H9 (cell line): ENCODE measurements at regions not wholly inside any gene's neighbourhood (a gene's known extent, or its start where the extent isn't known, plus 50 kb on each side); places are given as distances from the start of the nearest gene placed in this dataset.

Source experiments
- DNase-seq: peaks from one replicate; pipeline ENCODE4 v3.0.0-alpha.2; 2017
- H2AFZ ChIP-seq: one replicate; pipeline ENCODE4 v1.6.1; 2013; ENCODE audit warnings: mild to moderate bottlenecking, low read length, control low read depth, moderate library complexity
- H2AK5ac ChIP-seq: 2 replicates; pipeline ENCODE4 v1.6.1; 2013; ENCODE audit warnings: low read length, control low read depth, mixed read lengths; ENCODE audit not compliant: insufficient read length
- H2BK120ac ChIP-seq: one replicate; pipeline ENCODE4 v1.6.1; 2013; ENCODE audit warnings: low read depth, mild to moderate bottlenecking, low read length, control low read depth, inconsistent platforms; ENCODE audit not compliant: poor library complexity, severe bottlenecking
- H2BK12ac ChIP-seq: 2 replicates; pipeline ENCODE4 v1.6.1; 2013; ENCODE audit warnings: low read length, control low read depth, mixed read lengths, low read depth; ENCODE audit not compliant: insufficient read length
- H2BK15ac ChIP-seq: 2 replicates; pipeline ENCODE4 v1.6.1; 2013; ENCODE audit warnings: low read depth, low read length, control low read depth
- H2BK20ac ChIP-seq: one replicate; pipeline ENCODE4 v1.6.1; 2013; ENCODE audit warnings: low read depth, mild to moderate bottlenecking, low read length, control low read depth, inconsistent platforms; ENCODE audit not compliant: poor library complexity, severe bottlenecking
- H2BK5ac ChIP-seq: 2 replicates; pipeline ENCODE4 v1.6.1; 2013; ENCODE audit warnings: low read length, control low read depth, mixed read lengths; ENCODE audit not compliant: insufficient read length
- H3K14ac ChIP-seq: 2 replicates; pipeline ENCODE4 v1.6.1; 2013; ENCODE audit warnings: low read length, control low read depth; ENCODE audit not compliant: insufficient read depth
- H3K18ac ChIP-seq: 2 replicates; pipeline ENCODE4 v1.6.1; 2013; ENCODE audit warnings: low read depth, mild to moderate bottlenecking, mixed read lengths, low read length, control low read depth; ENCODE audit not compliant: insufficient read length
- H3K23ac ChIP-seq: 2 replicates; pipeline ENCODE4 v1.6.1; 2013; ENCODE audit warnings: low read length, control low read depth, mixed read lengths, low read depth; ENCODE audit not compliant: insufficient read length
- H3K23me2 ChIP-seq: 2 replicates; pipeline ENCODE4 v1.6.1; 2013; ENCODE audit warnings: low read depth, mild to moderate bottlenecking, mixed read lengths, low read length, control low read depth; ENCODE audit not compliant: insufficient read length, poor library complexity, severe bottlenecking
- H3K27ac ChIP-seq: 2 replicates; pipeline ENCODE4 v1.5.1; 2013; ENCODE audit warnings: low read length, control low read depth, mixed read lengths, low read depth; ENCODE audit not compliant: insufficient read length
- H3K27me3 ChIP-seq: 2 replicates; pipeline ENCODE4 v1.6.1; 2013; ENCODE audit warnings: low read length, control low read depth, inconsistent platforms; ENCODE audit not compliant: insufficient read depth
- H3K4ac ChIP-seq: 2 replicates; pipeline ENCODE4 v1.6.1; 2013; ENCODE audit warnings: low read depth, mild to moderate bottlenecking, control low read depth, inconsistent platforms, low read length, moderate library complexity
- H3K4me1 ChIP-seq: 2 replicates; pipeline ENCODE4 v1.6.1; 2013; ENCODE audit warnings: low read length, control low read depth, inconsistent platforms; ENCODE audit not compliant: insufficient read depth
- H3K4me2 ChIP-seq: 2 replicates; pipeline ENCODE4 v1.6.1; 2013; ENCODE audit warnings: low read length, control low read depth, mixed read lengths; ENCODE audit not compliant: insufficient read length, insufficient read depth
- H3K56ac ChIP-seq: 2 replicates; pipeline ENCODE4 v1.6.1; 2013; ENCODE audit warnings: low read depth, mild to moderate bottlenecking, mixed read lengths, low read length, control low read depth; ENCODE audit not compliant: insufficient read length
- H3K79me1 ChIP-seq: 2 replicates; pipeline ENCODE4 v1.6.1; 2013; ENCODE audit warnings: low read depth, mild to moderate bottlenecking, moderate library complexity, low read length, control low read depth, inconsistent platforms; ENCODE audit not compliant: insufficient read depth, poor library complexity, severe bottlenecking
- H3K79me2 ChIP-seq: 2 replicates; pipeline ENCODE4 v1.6.1; 2013; ENCODE audit warnings: low read length, control low read depth, inconsistent platforms; ENCODE audit not compliant: insufficient read depth
- H3K9ac ChIP-seq: 2 replicates; pipeline ENCODE4 v1.6.1; 2013; ENCODE audit warnings: low read length, control low read depth, mixed read lengths; ENCODE audit not compliant: insufficient read length; ENCODE audit errors: extremely low read depth
- H3K9me3 ChIP-seq: one replicate; pipeline ENCODE4 v1.6.1; 2013; ENCODE audit warnings: low read depth, low read length, inconsistent platforms; ENCODE audit not compliant: control insufficient read depth
- H3T11ph ChIP-seq: one replicate; pipeline ENCODE4 v1.6.1; 2013; ENCODE audit warnings: mild to moderate bottlenecking, low read length, control low read depth, inconsistent platforms
- H4K20me1 ChIP-seq: one replicate; pipeline ENCODE4 v1.6.1; 2013; ENCODE audit not compliant: control insufficient read depth, insufficient read length, insufficient read depth
- H4K5ac ChIP-seq: 2 replicates; pipeline ENCODE4 v1.6.1; 2013; ENCODE audit warnings: low read depth, mild to moderate bottlenecking, mixed read lengths, low read length, control low read depth; ENCODE audit not compliant: insufficient read length
- H4K8ac ChIP-seq: replicated peaks from 2 replicates; pipeline ENCODE4 v1.6.1; 2013; ENCODE audit warnings: low read length, control low read depth, mixed read lengths, low read depth; ENCODE audit not compliant: insufficient read length
- H4K91ac ChIP-seq: 2 replicates; pipeline ENCODE4 v1.6.1; 2013; ENCODE audit warnings: low read depth, mild to moderate bottlenecking, moderate library complexity, mixed read lengths, low read length, control low read depth; ENCODE audit not compliant: insufficient read length
- H3K27ac Mint-ChIP-seq, 3 experiments: 2 replicates in 2 of 3; 3 replicates in 1 of 3; pipeline ENCODE4 v1.8.0; 2020 to 2021; ENCODE audit warnings: mixed read lengths in 3 of 3, mild to moderate bottlenecking in 1 of 3, moderate library complexity in 1 of 3
- H3K27me3 Mint-ChIP-seq: 2 replicates; pipeline ENCODE4 v1.8.0; 2021; ENCODE audit warnings: low read depth, mild to moderate bottlenecking, moderate library complexity, mixed read lengths
- H3K36me3 Mint-ChIP-seq, 3 experiments: 2 replicates in 2 of 3; 3 replicates in 1 of 3; pipeline ENCODE4 v1.8.0; 2020 to 2021; ENCODE audit warnings: low read depth in 3 of 3, mixed read lengths in 3 of 3; ENCODE audit not compliant: insufficient read depth in 1 of 3
- H3K4me1 Mint-ChIP-seq, 2 experiments: 2 replicates each; pipeline ENCODE4 v1.8.0; 2020; ENCODE audit warnings: mixed read lengths in 2 of 2
- H3K4me3 Mint-ChIP-seq, 2 experiments: 2 replicates in 1 of 2; 3 replicates in 1 of 2; pipeline ENCODE4 v1.8.0; 2020 to 2021; ENCODE audit warnings: mild to moderate bottlenecking in 2 of 2, mixed read lengths in 2 of 2, moderate library complexity in 1 of 2
- H3K9me3 Mint-ChIP-seq, 2 experiments: 2 replicates in 1 of 2; 3 replicates in 1 of 2; pipeline ENCODE4 v1.8.0; 2020; ENCODE audit warnings: mild to moderate bottlenecking in 2 of 2, mixed read lengths in 2 of 2, moderate library complexity in 1 of 2
- WGBS: extraction: QIAGEN DNeasy Blood & Tissue Kit; methylation state at CpG from one replicate; pipeline ENCODE4 v1.1.7; 2013; ENCODE audit warnings: missing lambda C conversion rate, low lambda C conversion rate, mixed read lengths; ENCODE audit not compliant: insufficient read length; ENCODE audit errors: extremely low coverage; 5-methylcytosine and 5-hydroxymethylcytosine counted together
- TF ChIP-seq, protein P1 (sequence below): fragments of 200-600 bp; sonication (generic); conservative IDR thresholded peaks from 3 replicates; pipeline ENCODE4 v1.8.0; 2021; ENCODE audit warnings: antibody characterized with exemption, mild to moderate bottlenecking

DNA sequence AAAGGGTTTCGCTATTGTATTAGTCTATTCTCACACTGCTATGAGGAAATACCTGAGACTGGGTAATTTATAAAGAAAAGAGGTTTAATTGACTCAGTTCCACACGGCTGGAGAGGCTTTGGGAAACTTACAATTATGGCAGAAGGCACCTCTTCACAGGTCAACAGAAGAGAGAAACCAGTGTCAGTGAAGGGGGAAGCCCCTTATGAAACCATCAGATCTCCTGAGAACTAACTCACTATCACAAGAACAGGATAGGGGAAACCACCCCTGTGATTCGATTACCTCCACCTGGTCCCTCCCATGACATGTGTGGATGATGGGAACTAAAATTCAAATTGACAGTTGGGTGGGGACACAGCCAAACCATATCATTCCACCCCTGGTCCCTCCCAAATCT, 589.5 kb downstream of the CENPC start:
- Mint-ChIP-seq H3K27me3 (no peaks in the 10 kb centered on the region), H3K9me3 (no peaks in the 10 kb centered on the region), H3K27ac (no peak overlapping the region), H3K36me3 (no peaks in the 10 kb centered on the region; a peak in 1 of 7 replicates), H3K4me3 (no peak overlapping the region), H3K4me1 (no peaks in the 10 kb centered on the region)
- Histone ChIP-seq H2BK5ac (no peak overlapping the region), H3K4ac (no peak overlapping the region), H2AK5ac (no peak overlapping the region), H3K56ac (no peak overlapping the region), H2BK15ac (no peak overlapping the region), H3T11ph (no peak overlapping the region), H3K9ac (no peak overlapping the region), H2BK12ac (no peak overlapping the region), H4K91ac (no peak overlapping the region), H3K27me3 (no peaks in the 10 kb centered on the region), H3K27ac (no peak overlapping the region), H3K18ac (no peak overlapping the region), H2BK120ac (no peak overlapping the region), H3K14ac (no peak overlapping the region), H3K23ac (no peak overlapping the region), H3K23me2 (no peaks in the 10 kb centered on the region), H2BK20ac (no peak overlapping the region), H4K5ac (no peak overlapping the region), H3K79me1 (no peaks in the 10 kb centered on the region), H4K20me1 (no peaks in the 10 kb centered on the region), H3K79me2 (no peaks in the 10 kb centered on the region), H2AFZ (no peak overlapping the region), H4K8ac (no peak overlapping the region), H3K4me1 (no peaks in the 10 kb centered on the region), H3K4me2 (no peak overlapping the region), H3K9me3 (no peaks in the 10 kb centered on the region)
- DNase-seq, result no peak
- TF ChIP-seq, protein P1, sequence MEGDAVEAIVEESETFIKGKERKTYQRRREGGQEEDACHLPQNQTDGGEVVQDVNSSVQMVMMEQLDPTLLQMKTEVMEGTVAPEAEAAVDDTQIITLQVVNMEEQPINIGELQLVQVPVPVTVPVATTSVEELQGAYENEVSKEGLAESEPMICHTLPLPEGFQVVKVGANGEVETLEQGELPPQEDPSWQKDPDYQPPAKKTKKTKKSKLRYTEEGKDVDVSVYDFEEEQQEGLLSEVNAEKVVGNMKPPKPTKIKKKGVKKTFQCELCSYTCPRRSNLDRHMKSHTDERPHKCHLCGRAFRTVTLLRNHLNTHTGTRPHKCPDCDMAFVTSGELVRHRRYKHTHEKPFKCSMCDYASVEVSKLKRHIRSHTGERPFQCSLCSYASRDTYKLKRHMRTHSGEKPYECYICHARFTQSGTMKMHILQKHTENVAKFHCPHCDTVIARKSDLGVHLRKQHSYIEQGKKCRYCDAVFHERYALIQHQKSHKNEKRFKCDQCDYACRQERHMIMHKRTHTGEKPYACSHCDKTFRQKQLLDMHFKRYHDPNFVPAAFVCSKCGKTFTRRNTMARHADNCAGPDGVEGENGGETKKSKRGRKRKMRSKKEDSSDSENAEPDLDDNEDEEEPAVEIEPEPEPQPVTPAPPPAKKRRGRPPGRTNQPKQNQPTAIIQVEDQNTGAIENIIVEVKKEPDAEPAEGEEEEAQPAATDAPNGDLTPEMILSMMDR, result no peak
- no CpG with 5 or more reads among the region's 3 CpGs for WGBS
